ENCODE measurements at regions not wholly inside any gene's neighbourhood (a gene's known extent, or its start where the extent isn't known, plus 50 kb on each side); places are given as distances from the start of the nearest gene placed in this dataset.

DNA sequence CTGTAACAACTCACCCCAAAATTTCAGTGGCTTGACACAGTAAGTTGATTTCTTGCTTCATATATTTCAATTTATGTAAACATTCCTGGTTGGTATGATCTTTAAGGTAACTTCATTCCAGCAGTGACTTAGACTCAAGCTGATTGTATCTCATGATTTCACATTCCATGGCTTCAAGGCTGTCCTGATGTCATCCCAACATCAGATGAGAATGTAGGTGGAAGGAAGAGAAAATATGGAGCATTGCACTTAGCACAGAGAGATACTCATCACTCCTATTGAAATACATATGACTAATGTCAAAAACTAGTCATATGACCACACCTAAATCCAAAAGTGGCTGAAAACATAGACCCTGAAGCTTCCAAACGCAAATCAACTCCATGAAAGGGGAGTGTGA is 793.8 kb downstream of the TBL1XR1 start:
- H3K4me1 ChIP-seq (ENCODE audit: insufficient read depth, low read length): no peaks in the 10 kb centered on the region
- H3K36me3 ChIP-seq (ENCODE audit: insufficient read depth, low read length): no peaks in the 10 kb centered on the region
- H3K27me3 ChIP-seq (ENCODE audit: control insufficient read depth in 1 of 2, insufficient read depth in 2 of 2, low read length in 2 of 2): no peaks in the 10 kb centered on the region
- no peak overlapping the region for H3K9ac ChIP-seq (ENCODE audit: low read length)
- H3K9me3 ChIP-seq (ENCODE audit: low read length): no peaks in the 10 kb centered on the region
- H3K4me3 ChIP-seq (ENCODE audit: low read depth in 1 of 2, low read length in 2 of 2): no peak overlapping the region
- no peak overlapping the region for H3K27ac ChIP-seq (ENCODE audit: low read depth, low read length)

DNA sequence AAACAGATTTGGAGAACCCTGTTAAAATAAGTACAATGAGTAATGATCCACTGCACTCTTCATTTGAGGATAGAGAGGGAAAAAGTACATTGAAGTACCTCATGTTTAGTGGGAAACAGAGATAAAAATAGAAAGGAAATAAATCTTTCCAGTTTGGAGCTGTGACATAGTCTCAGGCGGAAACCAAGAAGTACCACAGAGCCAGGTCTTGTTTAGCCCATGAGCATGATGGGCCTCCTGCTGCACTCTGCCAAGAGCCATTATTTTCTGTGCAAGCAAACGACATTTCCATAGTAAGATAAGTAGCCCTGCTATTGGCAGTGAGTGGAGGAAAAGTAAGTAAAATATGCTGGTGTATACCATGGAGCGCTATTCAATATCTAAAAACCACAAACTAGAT is 796.1 kb downstream of the TBL1XR1 start:
- Histone ChIP-seq H3K27me3 (ENCODE audit: control insufficient read depth in 1 of 2, insufficient read depth in 2 of 2, low read length in 2 of 2) (no peaks in the 10 kb centered on the region), H3K9me3 (ENCODE audit: low read length) (no peaks in the 10 kb centered on the region), H3K36me3 (ENCODE audit: insufficient read depth, low read length) (no peaks in the 10 kb centered on the region), H3K9ac (ENCODE audit: low read length) (no peak overlapping the region), H3K4me3 (ENCODE audit: low read depth in 1 of 2, low read length in 2 of 2) (no peak overlapping the region), H3K4me1 (ENCODE audit: insufficient read depth, low read length) (no peaks in the 10 kb centered on the region), H3K27ac (ENCODE audit: low read depth, low read length) (no peak overlapping the region)

DNA sequence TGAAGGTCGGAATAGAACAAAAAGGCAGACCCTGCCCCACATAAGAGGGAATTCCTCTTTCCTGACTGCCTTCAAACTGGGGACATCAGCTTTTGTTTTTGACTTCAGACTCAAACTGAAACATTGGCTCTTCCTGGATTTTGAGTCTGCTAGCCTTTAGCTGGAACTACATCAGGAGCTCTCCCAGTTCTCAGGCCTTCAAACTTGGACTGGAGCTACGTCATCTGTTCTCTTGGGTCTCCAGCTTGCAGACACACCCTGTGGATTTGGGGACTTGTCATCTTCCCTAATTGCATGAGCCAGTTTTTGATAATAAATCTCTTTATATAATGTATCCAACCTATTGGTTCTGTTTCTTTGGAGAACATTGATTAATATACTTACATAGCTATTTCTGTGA is 798.1 kb downstream of the TBL1XR1 start:
- Histone ChIP-seq H3K36me3 (ENCODE audit: insufficient read depth, low read length) (no peaks in the 10 kb centered on the region), H3K9me3 (ENCODE audit: low read length) (no peaks in the 10 kb centered on the region), H3K4me3 (ENCODE audit: low read depth in 1 of 2, low read length in 2 of 2) (no peak overlapping the region), H3K27me3 (ENCODE audit: control insufficient read depth in 1 of 2, insufficient read depth in 2 of 2, low read length in 2 of 2) (no peaks in the 10 kb centered on the region), H3K27ac (ENCODE audit: low read depth, low read length) (no peak overlapping the region), H3K4me1 (ENCODE audit: insufficient read depth, low read length) (no peaks in the 10 kb centered on the region), H3K9ac (ENCODE audit: low read length) (no peak overlapping the region)

DNA sequence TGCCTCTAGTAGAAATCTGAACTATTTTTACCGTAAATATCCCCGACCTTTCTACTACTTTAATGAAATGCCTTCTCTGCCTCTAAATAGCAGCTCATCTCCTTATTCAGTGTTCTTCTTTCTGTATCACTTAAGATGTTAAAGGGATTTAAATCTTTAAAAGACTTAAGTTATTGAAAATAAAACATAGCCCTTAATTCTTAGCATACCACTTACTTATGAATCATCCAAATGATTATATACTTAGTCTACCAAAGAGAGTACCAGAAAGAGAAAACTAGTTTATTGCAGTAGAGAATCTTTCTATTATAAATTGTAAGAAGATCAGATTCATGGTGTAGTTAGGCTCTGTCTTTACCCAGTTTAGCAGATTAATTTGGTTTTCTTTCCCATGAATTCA is 802.0 kb downstream of the TBL1XR1 start:
- Histone ChIP-seq H3K36me3 (ENCODE audit: insufficient read depth, low read length) (no peaks in the 10 kb centered on the region), H3K4me1 (ENCODE audit: insufficient read depth, low read length) (no peaks in the 10 kb centered on the region), H3K27me3 (ENCODE audit: control insufficient read depth in 1 of 2, insufficient read depth in 2 of 2, low read length in 2 of 2) (no peaks in the 10 kb centered on the region), H3K27ac (ENCODE audit: low read depth, low read length) (no peak overlapping the region), H3K9me3 (ENCODE audit: low read length) (no peaks in the 10 kb centered on the region), H3K4me3 (ENCODE audit: low read depth in 1 of 2, low read length in 2 of 2) (no peak overlapping the region), H3K9ac (ENCODE audit: low read length) (no peak overlapping the region)

DNA sequence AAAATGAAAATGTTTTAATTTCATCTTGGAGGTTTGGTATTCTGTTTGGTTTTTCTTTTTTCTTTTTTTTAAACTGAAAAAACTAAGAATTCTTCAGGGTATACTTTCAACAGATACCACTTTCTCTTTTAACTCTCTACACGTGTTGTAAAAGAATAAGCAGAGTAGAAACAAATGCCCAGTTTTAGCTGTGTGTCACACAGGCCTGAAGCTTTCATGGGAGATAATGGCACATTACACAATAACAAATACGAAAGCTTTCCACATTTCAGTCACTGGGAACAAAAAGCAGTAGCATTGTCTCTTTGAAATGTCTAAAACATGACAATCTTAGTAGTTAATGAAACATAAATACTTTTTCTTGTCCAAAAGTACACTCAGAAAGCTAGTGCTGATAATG is 818.5 kb downstream of the TBL1XR1 start:
- H3K9me3 ChIP-seq (ENCODE audit: low read length): no peaks in the 10 kb centered on the region
- no peaks in the 10 kb centered on the region for H3K36me3 ChIP-seq (ENCODE audit: insufficient read depth, low read length)
- no peaks in the 10 kb centered on the region for H3K4me1 ChIP-seq (ENCODE audit: insufficient read depth, low read length)
- no peaks in the 10 kb centered on the region for H3K27me3 ChIP-seq (ENCODE audit: control insufficient read depth in 1 of 2, insufficient read depth in 2 of 2, low read length in 2 of 2)
- H3K4me3 ChIP-seq (ENCODE audit: low read depth in 1 of 2, low read length in 2 of 2): no peak overlapping the region
- no peak overlapping the region for H3K9ac ChIP-seq (ENCODE audit: low read length)
- H3K27ac ChIP-seq (ENCODE audit: low read depth, low read length): no peak overlapping the region

DNA sequence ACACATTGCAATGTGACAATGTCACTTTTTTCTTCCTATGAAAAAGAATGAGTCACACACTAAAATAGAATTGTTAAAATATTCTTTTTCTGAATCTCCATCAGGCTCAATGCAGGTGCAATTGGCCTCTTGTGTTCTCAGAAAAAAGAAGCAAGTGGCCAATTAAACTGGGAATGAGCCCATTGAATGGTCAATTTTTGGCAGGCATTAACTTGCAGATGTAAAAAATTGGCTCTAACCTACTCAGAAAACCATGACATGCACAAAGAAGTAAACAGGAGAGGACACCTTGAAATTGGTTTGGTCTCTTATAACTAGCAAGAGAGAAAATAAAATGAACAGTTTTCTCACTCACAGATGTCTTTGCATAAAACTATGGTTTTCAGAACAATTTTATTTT is 820.8 kb downstream of the TBL1XR1 start:
- Histone ChIP-seq H3K9me3 (ENCODE audit: low read length) (no peaks in the 10 kb centered on the region), H3K9ac (ENCODE audit: low read length) (no peak overlapping the region), H3K4me1 (ENCODE audit: insufficient read depth, low read length) (no peaks in the 10 kb centered on the region), H3K27me3 (ENCODE audit: control insufficient read depth in 1 of 2, insufficient read depth in 2 of 2, low read length in 2 of 2) (no peaks in the 10 kb centered on the region), H3K36me3 (ENCODE audit: insufficient read depth, low read length) (no peaks in the 10 kb centered on the region), H3K4me3 (ENCODE audit: low read depth in 1 of 2, low read length in 2 of 2) (no peak overlapping the region), H3K27ac (ENCODE audit: low read depth, low read length) (no peak overlapping the region)

DNA sequence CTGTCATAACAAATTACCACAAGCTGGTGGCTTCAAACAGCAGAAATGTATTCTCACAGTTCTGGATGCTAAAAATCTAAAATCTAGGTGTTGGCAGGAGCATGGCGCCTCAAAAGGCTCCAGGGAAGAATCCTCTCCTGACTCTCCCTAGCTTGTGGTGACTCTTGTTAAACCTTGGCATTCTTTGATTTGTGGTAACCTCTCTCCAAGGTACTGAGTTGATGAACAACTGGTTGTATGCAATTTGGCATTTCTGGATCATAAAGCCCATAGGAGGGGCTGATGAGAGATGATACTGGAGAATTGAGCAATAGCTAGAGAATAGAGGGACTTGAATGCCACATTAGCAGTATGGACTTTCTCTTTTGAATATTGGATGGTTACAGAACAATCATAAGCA is 821.8 kb downstream of the TBL1XR1 start:
- Histone ChIP-seq H3K4me3 (ENCODE audit: low read depth in 1 of 2, low read length in 2 of 2) (no peak overlapping the region), H3K27me3 (ENCODE audit: control insufficient read depth in 1 of 2, insufficient read depth in 2 of 2, low read length in 2 of 2) (no peaks in the 10 kb centered on the region), H3K4me1 (ENCODE audit: insufficient read depth, low read length) (no peaks in the 10 kb centered on the region), H3K36me3 (ENCODE audit: insufficient read depth, low read length) (no peaks in the 10 kb centered on the region), H3K9me3 (ENCODE audit: low read length) (no peaks in the 10 kb centered on the region), H3K27ac (ENCODE audit: low read depth, low read length) (no peak overlapping the region), H3K9ac (ENCODE audit: low read length) (no peak overlapping the region)

DNA sequence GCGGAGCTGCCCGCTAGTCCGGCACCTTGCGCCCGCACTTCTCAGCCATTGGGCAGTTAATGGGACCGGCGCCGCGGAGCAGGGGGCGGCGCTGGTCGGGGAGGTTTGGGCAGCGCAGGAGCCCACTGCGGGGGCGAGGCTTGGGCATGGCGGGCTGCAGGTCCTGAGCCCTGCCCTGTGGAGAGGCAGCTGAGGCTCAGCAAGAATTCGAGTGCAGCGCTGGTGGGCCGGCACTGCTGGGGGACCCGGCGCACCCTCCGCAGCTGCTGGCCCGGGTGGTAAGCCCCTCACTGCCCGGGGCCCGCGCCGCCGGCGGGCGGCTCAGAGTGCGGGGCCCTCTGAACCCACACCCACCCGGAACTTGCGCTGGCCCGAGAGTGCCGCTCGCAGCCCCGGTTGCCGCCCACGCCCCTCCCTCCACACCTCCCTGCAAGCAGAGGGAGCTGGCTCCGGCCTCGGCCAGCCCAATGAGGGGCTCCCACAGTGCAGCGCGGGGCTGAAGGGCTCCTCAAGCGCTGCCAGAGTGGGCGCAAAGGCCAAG is 835.0 kb downstream of the TBL1XR1 start:
- H3K27me3 ChIP-seq (ENCODE audit: control insufficient read depth in 1 of 2, insufficient read depth in 2 of 2, low read length in 2 of 2): no peaks in the 10 kb centered on the region
- H3K4me1 ChIP-seq (ENCODE audit: insufficient read depth, low read length): no peaks in the 10 kb centered on the region
- no peak overlapping the region for H3K4me3 ChIP-seq (ENCODE audit: low read depth in 1 of 2, low read length in 2 of 2)
- no peaks in the 10 kb centered on the region for H3K36me3 ChIP-seq (ENCODE audit: insufficient read depth, low read length)
- H3K9ac ChIP-seq (ENCODE audit: low read length): no peak overlapping the region
- H3K9me3 ChIP-seq (ENCODE audit: low read length): no peaks in the 10 kb centered on the region
- H3K27ac ChIP-seq (ENCODE audit: low read depth, low read length): no peak overlapping the region

DNA sequence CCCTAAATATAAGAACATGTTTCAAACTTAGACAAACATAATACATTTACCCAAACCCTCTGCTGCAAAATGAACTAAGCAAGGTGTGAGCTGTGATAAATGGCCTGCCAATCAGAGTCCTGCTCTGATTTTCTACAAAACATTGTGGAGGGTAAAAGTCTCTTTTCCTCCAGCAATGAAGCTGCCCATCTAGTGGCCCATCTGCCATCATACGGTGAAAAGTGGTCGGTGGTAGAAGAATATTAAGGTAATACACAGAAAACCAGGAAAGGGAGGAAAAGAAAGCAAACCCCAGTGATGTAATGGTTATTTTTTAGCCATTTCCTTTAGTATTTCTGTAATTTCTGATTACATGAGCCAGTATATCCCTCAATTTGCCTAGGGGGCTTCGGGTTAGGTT is 838.1 kb downstream of the TBL1XR1 start:
- Histone ChIP-seq H3K27ac (ENCODE audit: low read depth, low read length) (no peak overlapping the region), H3K4me3 (ENCODE audit: low read depth in 1 of 2, low read length in 2 of 2) (no peak overlapping the region), H3K9ac (ENCODE audit: low read length) (no peak overlapping the region), H3K27me3 (ENCODE audit: control insufficient read depth in 1 of 2, insufficient read depth in 2 of 2, low read length in 2 of 2) (no peaks in the 10 kb centered on the region), H3K4me1 (ENCODE audit: insufficient read depth, low read length) (no peaks in the 10 kb centered on the region), H3K36me3 (ENCODE audit: insufficient read depth, low read length) (no peaks in the 10 kb centered on the region), H3K9me3 (ENCODE audit: low read length) (no peaks in the 10 kb centered on the region)

DNA sequence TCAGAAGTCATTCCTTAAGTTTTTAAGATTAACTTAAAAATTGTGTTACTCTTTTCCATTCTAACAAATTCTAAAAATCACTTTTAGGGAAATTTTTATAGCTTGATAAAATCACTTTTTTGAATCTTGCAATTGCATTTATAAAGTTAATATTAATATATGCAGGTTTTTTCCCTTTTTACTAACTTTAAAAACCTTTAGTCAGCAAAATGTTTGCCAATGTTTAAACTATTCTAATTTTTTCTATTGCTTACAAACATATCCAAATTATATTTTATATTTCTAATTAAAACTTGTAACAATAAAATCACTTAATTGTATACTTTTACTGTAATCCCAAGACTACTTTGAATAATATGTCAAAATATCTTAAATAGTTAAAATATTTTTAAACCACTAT is 839.4 kb downstream of the TBL1XR1 start:
- H3K9ac ChIP-seq (ENCODE audit: low read length): no peak overlapping the region
- H3K4me3 ChIP-seq (ENCODE audit: low read depth in 1 of 2, low read length in 2 of 2): no peak overlapping the region
- H3K36me3 ChIP-seq (ENCODE audit: insufficient read depth, low read length): no peaks in the 10 kb centered on the region
- no peak overlapping the region for H3K27ac ChIP-seq (ENCODE audit: low read depth, low read length)
- H3K27me3 ChIP-seq (ENCODE audit: control insufficient read depth in 1 of 2, insufficient read depth in 2 of 2, low read length in 2 of 2): no peaks in the 10 kb centered on the region
- H3K4me1 ChIP-seq (ENCODE audit: insufficient read depth, low read length): no peaks in the 10 kb centered on the region
- no peaks in the 10 kb centered on the region for H3K9me3 ChIP-seq (ENCODE audit: low read length)

DNA sequence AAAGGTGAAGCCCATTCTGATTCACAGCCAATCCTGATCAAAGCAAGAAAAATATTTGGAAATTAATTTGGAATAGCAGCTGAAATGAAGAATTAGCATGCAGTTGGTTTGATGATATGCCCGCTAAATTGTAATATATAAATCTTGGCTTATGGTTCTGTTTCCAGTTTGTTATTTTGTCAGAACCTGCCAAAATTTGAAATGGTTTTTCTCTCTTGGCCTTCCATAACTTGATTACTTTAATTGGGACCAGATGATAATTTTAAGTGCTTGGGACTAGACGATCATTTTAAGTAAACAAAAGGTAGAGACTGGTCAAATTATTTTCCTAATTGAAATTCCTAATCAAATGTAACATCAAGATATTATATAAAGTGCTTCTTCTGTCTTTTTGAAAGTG is 842.4 kb downstream of the TBL1XR1 start:
- Histone ChIP-seq H3K36me3 (ENCODE audit: insufficient read depth, low read length) (no peaks in the 10 kb centered on the region), H3K27me3 (ENCODE audit: control insufficient read depth in 1 of 2, insufficient read depth in 2 of 2, low read length in 2 of 2) (no peaks in the 10 kb centered on the region), H3K27ac (ENCODE audit: low read depth, low read length) (no peak overlapping the region), H3K9me3 (ENCODE audit: low read length) (no peaks in the 10 kb centered on the region), H3K4me3 (ENCODE audit: low read depth in 1 of 2, low read length in 2 of 2) (no peak overlapping the region), H3K4me1 (ENCODE audit: insufficient read depth, low read length) (no peaks in the 10 kb centered on the region), H3K9ac (ENCODE audit: low read length) (no peak overlapping the region)

DNA sequence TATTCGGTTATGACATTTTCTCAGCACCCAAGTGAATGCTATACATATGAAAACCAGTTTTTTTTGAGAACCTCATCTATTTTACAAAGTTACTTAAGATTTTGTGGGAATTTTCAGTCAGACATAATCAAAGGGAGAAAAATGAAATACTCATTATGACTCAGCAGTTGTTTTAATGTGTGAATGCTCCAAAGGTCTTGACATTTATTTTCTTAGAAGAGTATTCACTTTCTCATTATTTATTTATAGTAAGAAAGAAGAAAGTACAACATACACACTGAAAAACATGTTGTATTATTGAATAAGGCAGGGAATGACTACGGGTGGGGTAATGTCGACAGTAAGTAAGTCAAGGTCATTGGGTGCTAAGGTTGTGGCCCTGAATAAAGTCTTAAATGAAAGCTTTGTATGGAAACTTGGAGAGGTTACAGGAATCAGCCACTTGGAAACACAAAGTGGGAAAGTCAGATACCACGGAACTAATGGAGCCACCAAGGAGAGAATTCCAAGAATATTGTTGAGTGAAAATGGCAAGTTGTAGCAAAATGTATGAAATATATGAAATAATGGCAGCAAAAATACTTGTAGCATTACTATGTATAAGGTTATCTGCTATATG is 844.5 kb downstream of the TBL1XR1 start:
- Histone ChIP-seq H3K9me3 (ENCODE audit: low read length) (no peaks in the 10 kb centered on the region), H3K4me3 (ENCODE audit: low read depth in 1 of 2, low read length in 2 of 2) (no peak overlapping the region), H3K4me1 (ENCODE audit: insufficient read depth, low read length) (no peaks in the 10 kb centered on the region), H3K27me3 (ENCODE audit: control insufficient read depth in 1 of 2, insufficient read depth in 2 of 2, low read length in 2 of 2) (no peaks in the 10 kb centered on the region), H3K27ac (ENCODE audit: low read depth, low read length) (no peak overlapping the region), H3K9ac (ENCODE audit: low read length) (no peak overlapping the region), H3K36me3 (ENCODE audit: insufficient read depth, low read length) (no peaks in the 10 kb centered on the region)
